CD4-positive, alpha-beta memory T cell (primary cell): ENCODE measurements at regions not wholly inside any gene's neighbourhood (a gene's known extent, or its start where the extent isn't known, plus 50 kb on each side); places are given as distances from the start of the nearest gene placed in this dataset.

Experiments
- CTCF ChIA-PET: fragments of 350-600 bp; sonication (Branson Sonifier 250); formaldehyde crosslinking; loops from one replicate; lab custom pipeline; 2021; ENCODE audit warnings: inconsistent platforms; ENCODE audit not compliant: partially characterized antibody; lab: Charles Lee
- POLR2A ChIA-PET: fragments of 350-600 bp; sonication (Branson Sonifier 250); formaldehyde crosslinking; loops from one replicate; lab custom pipeline; 2021; ENCODE audit not compliant: partially characterized antibody; lab: Charles Lee
- DNase-seq, 5 donors: peaks; one replicate each; pipeline versions ENCODE4 v3.0.0 to v3.0.0-alpha.2; 2020 to 2022; ENCODE audit warnings: mixed read lengths in 1 of 5
- H3K27ac ChIP-seq: one replicate; pipeline ENCODE4 v1.7.0; 2013; ENCODE audit warnings: low read depth, low read length
- H3K27me3 ChIP-seq: 2 replicates; pipeline ENCODE4 v1.7.0; 2013; ENCODE audit warnings: mild to moderate bottlenecking, low read length, moderate library complexity; ENCODE audit not compliant: insufficient read depth
- H3K36me3 ChIP-seq: 2 replicates; pipeline ENCODE4 v1.7.0; 2013; ENCODE audit warnings: mild to moderate bottlenecking, low read length, moderate library complexity; ENCODE audit not compliant: insufficient read depth
- H3K4me1 ChIP-seq: 2 replicates; pipeline ENCODE4 v1.7.0; 2013; ENCODE audit warnings: mild to moderate bottlenecking, low read length, moderate library complexity; ENCODE audit not compliant: insufficient read depth
- H3K4me3 ChIP-seq, 2 donors: one replicate each; pipeline ENCODE4 v1.7.0; 2013; ENCODE audit warnings: low read length in 2 of 2, mild to moderate bottlenecking in 1 of 2
- H3K9me3 ChIP-seq, 2 donors: one replicate each; pipeline ENCODE4 v1.7.0; 2013; ENCODE audit warnings: low read length in 2 of 2, control low read depth in 1 of 2; ENCODE audit not compliant: control insufficient read depth in 1 of 2
- H3K27ac Mint-ChIP-seq, 7 donors: one replicate each; pipeline ENCODE4 v1.8.0; 2020 to 2021; ENCODE audit warnings: mixed read lengths in 7 of 7, mild to moderate bottlenecking in 6 of 7, inconsistent platforms in 3 of 7, moderate library complexity in 3 of 7
- H3K27me3 Mint-ChIP-seq, 2 donors: one replicate each; pipeline ENCODE4 v1.8.0; 2020 to 2021; ENCODE audit warnings: mixed read lengths in 2 of 2
- H3K36me3 Mint-ChIP-seq, 2 donors: one replicate each; pipeline ENCODE4 v1.8.0; 2020 to 2021; ENCODE audit warnings: mixed read lengths in 2 of 2, inconsistent platforms in 1 of 2, mild to moderate bottlenecking in 1 of 2
- H3K4me1 Mint-ChIP-seq, 4 donors: one replicate each; pipeline ENCODE4 v1.8.0; 2020 to 2021; ENCODE audit warnings: mixed read lengths in 4 of 4, mild to moderate bottlenecking in 1 of 4
- H3K4me3 Mint-ChIP-seq, 8 donors: one replicate each; pipeline ENCODE4 v1.8.0; 2020 to 2021; ENCODE audit warnings: mixed read lengths in 8 of 8, mild to moderate bottlenecking in 7 of 8, moderate library complexity in 6 of 8, inconsistent platforms in 3 of 8
- H3K9me3 Mint-ChIP-seq, 8 donors: one replicate each; pipeline ENCODE4 v1.8.0; 2020 to 2021; ENCODE audit warnings: mixed read lengths in 8 of 8, mild to moderate bottlenecking in 5 of 8, inconsistent platforms in 3 of 8, moderate library complexity in 1 of 8
- intact Hi-C: fragments of 100-400 bp; cut with micrococcal nuclease; formaldehyde crosslinking; loops from one replicate; pipeline ENCODE4 v1.15.1; 2023

DNA sequence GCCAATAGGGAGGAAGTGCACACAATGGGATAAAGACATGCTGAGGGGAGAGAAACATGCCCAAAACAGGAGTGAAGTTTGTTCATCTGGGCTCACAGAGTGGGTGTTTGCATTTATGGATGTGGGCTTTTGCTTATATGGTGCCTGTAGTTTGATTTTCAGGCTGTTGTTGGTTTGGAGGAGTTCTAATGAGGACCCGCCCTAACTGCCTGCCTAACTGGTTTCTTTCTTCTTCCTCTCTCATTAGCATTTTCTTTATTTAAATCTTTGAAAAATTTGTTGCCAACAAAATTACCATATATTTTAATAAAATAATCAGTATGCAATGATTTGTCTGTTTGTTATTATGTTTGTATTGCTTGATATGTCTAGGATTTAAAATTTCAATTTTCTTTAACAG is 1965.8 kb downstream of the C4orf33 start:
- intact Hi-C loops = no loop called here
- Mint-ChIP-seq H3K9me3 (peaks cover 6 to 22% (median 10%) of the 10 kb centered on the region in 8 donors), H3K4me3 (no peak overlapping the region), H3K27ac (no peak overlapping the region), H3K4me1 (no peaks in the 10 kb centered on the region), H3K36me3 (no peaks in the 10 kb centered on the region), H3K27me3 (no peaks in the 10 kb centered on the region)
- no peak for DNase-seq
- Histone ChIP-seq H3K4me3 (no peak overlapping the region), H3K36me3 (no peaks in the 10 kb centered on the region), H3K27ac (no peak overlapping the region), H3K4me1 (no peaks in the 10 kb centered on the region), H3K9me3 (peaks cover 0 to 6% of the 10 kb centered on the region in 2 donors), H3K27me3 (no peaks in the 10 kb centered on the region)
- ChIA-PET CTCF (no interaction called here), POLR2A (no interaction called here)

DNA sequence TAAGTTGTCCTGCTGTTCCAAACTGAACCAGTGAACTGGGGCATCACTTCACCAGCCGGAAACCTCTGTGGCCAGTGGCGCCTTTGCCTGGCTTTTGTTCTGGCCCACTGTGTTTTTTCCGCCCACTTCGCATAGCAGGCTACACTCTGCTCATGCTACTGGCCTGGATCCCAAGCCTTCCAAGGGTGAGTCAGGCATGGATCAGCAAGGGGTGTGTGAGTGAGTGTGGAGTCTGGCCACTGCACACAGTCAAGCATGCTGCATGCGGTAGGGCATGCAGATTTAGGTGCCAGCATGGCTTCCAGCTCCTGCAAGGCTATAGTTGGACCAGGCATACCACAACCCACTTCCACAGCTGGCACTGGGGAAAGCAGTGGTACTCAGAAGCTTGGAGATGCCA is 1967.9 kb downstream of the C4orf33 start:
- H3K4me1 ChIP-seq = no peaks in the 10 kb centered on the region
- H3K36me3 ChIP-seq = no peaks in the 10 kb centered on the region
- H3K36me3 Mint-ChIP-seq = no peaks in the 10 kb centered on the region
- ChIA-PET CTCF (no interaction called here), POLR2A (no interaction called here)
- no peak overlapping the region for H3K4me3 Mint-ChIP-seq
- intact Hi-C loops = no loop called here
- no peaks in the 10 kb centered on the region for H3K27me3 ChIP-seq
- peaks cover 0 to 6% of the 10 kb centered on the region in 2 donors for H3K9me3 ChIP-seq
- H3K4me1 Mint-ChIP-seq = no peaks in the 10 kb centered on the region
- no peak overlapping the region for H3K27ac Mint-ChIP-seq
- H3K27me3 Mint-ChIP-seq = no peaks in the 10 kb centered on the region
- no peak overlapping the region for H3K27ac ChIP-seq
- no peak for DNase-seq
- peaks cover 8 to 22% (median 10%) of the 10 kb centered on the region in 8 donors for H3K9me3 Mint-ChIP-seq
- H3K4me3 ChIP-seq = no peak overlapping the region

DNA sequence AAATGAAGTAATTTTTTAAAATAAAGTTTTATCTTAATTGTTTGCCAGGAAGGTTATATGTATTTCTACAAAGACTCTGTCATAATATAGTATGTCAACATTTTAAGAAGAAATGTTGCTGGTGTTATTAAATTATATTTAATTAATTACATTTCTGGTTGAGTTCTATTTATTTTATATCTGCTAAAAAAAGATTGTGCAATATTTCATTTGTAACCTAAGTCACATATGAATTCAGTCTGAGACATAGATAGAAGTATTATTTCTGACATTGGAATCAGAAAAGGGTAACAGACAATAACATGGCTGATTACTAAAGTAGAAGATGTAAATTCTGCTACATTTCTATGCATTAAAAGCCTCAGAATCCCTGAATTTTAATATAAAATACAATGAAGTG is 1985.1 kb downstream of the C4orf33 start:
- H3K36me3 ChIP-seq = no peaks in the 10 kb centered on the region
- no peak overlapping the region for H3K27ac ChIP-seq
- Mint-ChIP-seq H3K27me3 (no peaks in the 10 kb centered on the region), H3K27ac (no peak overlapping the region), H3K4me3 (no peak overlapping the region), H3K4me1 (no peaks in the 10 kb centered on the region), H3K9me3 (peaks cover 0 to 3% (median 0%) of the 10 kb centered on the region in 8 donors), H3K36me3 (no peaks in the 10 kb centered on the region)
- CTCF ChIA-PET = no interaction called here
- DNase-seq = no peak
- H3K9me3 ChIP-seq = peaks cover 0 to 3% of the 10 kb centered on the region in 2 donors
- intact Hi-C loops = no loop called here
- H3K4me3 ChIP-seq = no peak overlapping the region
- POLR2A ChIA-PET = no interaction called here
- H3K27me3 ChIP-seq = no peaks in the 10 kb centered on the region
- H3K4me1 ChIP-seq = no peaks in the 10 kb centered on the region

- no peaks in the 10 kb centered on the region for H3K4me1 Mint-ChIP-seq
- Histone ChIP-seq H3K4me1 (no peaks in the 10 kb centered on the region), H3K27me3 (no peaks in the 10 kb centered on the region), H3K4me3 (no peak overlapping the region), H3K27ac (no peak overlapping the region), H3K36me3 (no peaks in the 10 kb centered on the region), H3K9me3 (peaks cover 0 to 3% of the 10 kb centered on the region in 2 donors)
- CTCF ChIA-PET = no interaction called here
- no peak for DNase-seq
- no peak overlapping the region for H3K27ac Mint-ChIP-seq
- H3K4me3 Mint-ChIP-seq = no peak overlapping the region
- peaks cover 0 to 4% (median 2%) of the 10 kb centered on the region in 8 donors for H3K9me3 Mint-ChIP-seq
- no peaks in the 10 kb centered on the region for H3K36me3 Mint-ChIP-seq
- POLR2A ChIA-PET = no interaction called here
- intact Hi-C loops = no loop called here
- H3K27me3 Mint-ChIP-seq = no peaks in the 10 kb centered on the region
These were observed 1989.0 kb downstream of the C4orf33 start for GRCh38 chr4:131084997-131085396.

DNA sequence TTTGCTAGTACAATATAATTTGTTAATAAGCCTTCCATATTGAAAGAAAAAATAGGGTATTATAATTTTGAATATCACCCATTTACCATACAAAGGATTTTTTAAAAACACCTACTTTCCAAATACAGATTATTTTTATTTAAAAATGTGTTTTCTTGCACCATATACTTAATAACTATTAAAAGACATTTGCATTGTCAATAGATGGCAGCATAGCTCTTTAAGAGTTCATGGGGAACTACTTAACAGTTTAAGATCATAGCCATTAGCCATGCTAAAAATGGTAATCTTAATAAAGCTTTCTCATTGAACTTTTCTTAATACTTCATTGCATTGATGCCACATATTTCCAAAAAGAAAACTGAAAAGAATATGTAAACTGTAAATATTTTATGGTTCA is 1995.9 kb downstream of the C4orf33 start:
- intact Hi-C loops = no loop called here
- H3K36me3 Mint-ChIP-seq = no peaks in the 10 kb centered on the region
- H3K27me3 Mint-ChIP-seq = no peaks in the 10 kb centered on the region
- DNase-seq = no peak
- Histone ChIP-seq H3K9me3 (no peaks in the 10 kb centered on the region), H3K4me3 (no peak overlapping the region), H3K36me3 (no peaks in the 10 kb centered on the region), H3K27me3 (no peaks in the 10 kb centered on the region), H3K27ac (no peak overlapping the region), H3K4me1 (no peaks in the 10 kb centered on the region)
- no peak overlapping the region for H3K4me3 Mint-ChIP-seq
- H3K4me1 Mint-ChIP-seq = no peaks in the 10 kb centered on the region
- peaks cover 0 to 5% (median under 1%) of the 10 kb centered on the region in 8 donors for H3K9me3 Mint-ChIP-seq
- H3K27ac Mint-ChIP-seq = no peak overlapping the region
- POLR2A ChIA-PET = no interaction called here
- CTCF ChIA-PET = no interaction called here

GRCh38 chr4:131093303-131093702 is 1997.4 kb downstream of the C4orf33 start:
- Histone ChIP-seq H3K27me3 (no peaks in the 10 kb centered on the region), H3K27ac (no peak overlapping the region), H3K36me3 (no peaks in the 10 kb centered on the region), H3K9me3 (no peaks in the 10 kb centered on the region), H3K4me1 (no peaks in the 10 kb centered on the region), H3K4me3 (no peak overlapping the region)
- Mint-ChIP-seq H3K4me1 (no peaks in the 10 kb centered on the region), H3K4me3 (no peak overlapping the region), H3K9me3 (peaks cover 0 to 5% (median 0%) of the 10 kb centered on the region in 8 donors), H3K27ac (no peak overlapping the region), H3K27me3 (no peaks in the 10 kb centered on the region), H3K36me3 (no peaks in the 10 kb centered on the region)
- ChIA-PET CTCF (no interaction called here), POLR2A (no interaction called here)
- intact Hi-C loops = no loop called here
- DNase-seq = no peak

DNA sequence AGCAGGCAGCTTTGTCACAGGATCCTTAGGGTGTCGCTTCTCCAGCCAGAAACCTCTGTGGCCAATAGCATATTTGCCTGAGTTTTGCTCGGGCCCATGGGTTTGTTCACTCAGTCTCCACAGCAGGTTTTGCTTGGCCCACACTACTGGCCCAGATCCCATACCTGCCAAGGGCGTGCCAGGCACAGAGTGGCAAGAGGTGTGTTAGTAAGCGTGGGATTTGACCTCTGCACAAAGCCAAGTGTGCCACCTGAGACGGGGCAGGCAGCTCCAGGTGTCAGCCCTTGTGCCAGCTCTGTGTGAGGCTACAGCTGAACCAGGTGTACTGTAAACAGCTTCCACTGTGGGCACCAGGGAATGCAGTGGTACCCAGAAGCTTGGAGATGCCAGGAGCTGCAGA is 2003.0 kb downstream of the C4orf33 start:
- no peak overlapping the region for H3K4me3 Mint-ChIP-seq

DNA sequence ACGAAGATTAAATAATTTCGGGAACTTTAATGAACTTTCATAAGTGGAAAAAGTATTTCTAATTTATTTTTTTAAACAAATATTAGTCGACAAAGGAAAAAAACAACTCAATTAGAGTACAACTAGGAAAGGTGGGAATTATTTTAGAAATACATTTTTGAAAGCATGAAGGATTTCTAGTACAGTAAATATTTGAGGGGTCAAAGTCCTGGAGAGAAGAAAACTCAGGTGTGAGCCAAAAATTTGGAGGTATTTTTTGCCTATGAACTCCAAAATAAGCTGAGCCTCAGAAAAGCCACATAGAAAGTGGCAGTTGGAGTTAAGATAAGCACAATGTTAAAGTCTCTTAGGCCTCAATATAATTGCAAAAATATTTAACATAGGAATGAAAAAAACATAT is 2017.3 kb downstream of the C4orf33 start:
- Histone ChIP-seq H3K27ac (no peak overlapping the region), H3K4me3 (no peak overlapping the region), H3K4me1 (no peaks in the 10 kb centered on the region), H3K9me3 (no peaks in the 10 kb centered on the region), H3K27me3 (no peaks in the 10 kb centered on the region), H3K36me3 (no peaks in the 10 kb centered on the region)
- ChIA-PET POLR2A (no interaction called here), CTCF (no interaction called here)
- Mint-ChIP-seq H3K27me3 (no peaks in the 10 kb centered on the region), H3K4me3 (no peak overlapping the region), H3K9me3 (peaks cover 0 to 8% (median 2%) of the 10 kb centered on the region in 8 donors), H3K27ac (no peak overlapping the region), H3K36me3 (no peaks in the 10 kb centered on the region), H3K4me1 (no peaks in the 10 kb centered on the region)
- intact Hi-C loops = no loop called here
- DNase-seq = no peak

More for the DNA sequence above, 2003.0 kb downstream of the C4orf33 start:
- Mint-ChIP-seq H3K27me3 (no peaks in the 10 kb centered on the region), H3K36me3 (no peaks in the 10 kb centered on the region), H3K27ac (no peak overlapping the region), H3K9me3 (peaks cover 2 to 26% (median 6%) of the 10 kb centered on the region in 8 donors), H3K4me1 (no peaks in the 10 kb centered on the region)
- ChIA-PET CTCF (interaction anchor here (1.1 kb wide), 1 partner anchor 9 kb away, joined by 3 read pairs; no protein-coding TSS in a partner anchor), POLR2A (no interaction called here)
- no peak for DNase-seq
- no peaks in the 10 kb centered on the region for H3K9me3 ChIP-seq
- H3K36me3 ChIP-seq = no peaks in the 10 kb centered on the region
- no peak overlapping the region for H3K4me3 ChIP-seq
- intact Hi-C loops = no loop called here
- no peaks in the 10 kb centered on the region for H3K4me1 ChIP-seq
- H3K27me3 ChIP-seq = no peaks in the 10 kb centered on the region
- no peak overlapping the region for H3K27ac ChIP-seq
